Kidney (tissue), 13 donors: ENCODE measurements at regions not wholly inside any gene's neighbourhood (a gene's known extent, or its start where the extent isn't known, plus 50 kb on each side); places are given as distances from the start of the nearest gene placed in this dataset.

ENCODE experiments used
- DNase-seq, 5 donors: peaks; one replicate each; pipeline ENCODE4 v3.0.0-alpha.2; 2013 to 2020
- FAIRE-seq: peaks from 2 replicates; lab custom pipeline; 2012; peaks lifted over from hg19 to GRCh38; lab: Jason Lieb, UNC
- H3K27ac ChIP-seq, 2 donors: one replicate each; pipeline ENCODE4 v1.7.0; 2013; ENCODE audit warnings: low read depth in 2 of 2, low read length in 2 of 2, inconsistent platforms in 1 of 2
- H3K27me3 ChIP-seq: one replicate; pipeline ENCODE4 v1.7.1; 2013; ENCODE audit warnings: low read length, inconsistent platforms; ENCODE audit not compliant: control insufficient read depth, insufficient read depth
- H3K36me3 ChIP-seq, 3 donors: one replicate each; pipeline versions ENCODE4 v1.7.0 to v1.7.1; 2013; ENCODE audit warnings: low read length in 3 of 3, control low read depth in 1 of 3, inconsistent platforms in 1 of 3; ENCODE audit not compliant: insufficient read depth in 3 of 3, control insufficient read depth in 2 of 3
- H3K4me1 ChIP-seq, 3 donors: one replicate each; pipeline versions ENCODE4 v1.7.0 to v1.7.1; 2013; ENCODE audit warnings: low read length in 3 of 3, inconsistent platforms in 1 of 3, low read depth in 1 of 3; ENCODE audit not compliant: control insufficient read depth in 2 of 3, insufficient read depth in 2 of 3
- H3K4me3 ChIP-seq, 3 donors: one replicate each; pipeline versions ENCODE4 v1.7.0 to v1.8.1; 2013; ENCODE audit warnings: low read length in 3 of 3, control low read depth in 1 of 3, inconsistent platforms in 1 of 3
- H3K9ac ChIP-seq, 3 donors: one replicate each; pipeline versions ENCODE4 v1.7.0 to v1.7.1; 2013; ENCODE audit warnings: low read length in 3 of 3, control low read depth in 1 of 3, inconsistent platforms in 1 of 3
- H3K9me3 ChIP-seq, 3 donors: one replicate each; pipeline versions ENCODE4 v1.7.0 to v1.7.1; 2013; ENCODE audit warnings: low read length in 3 of 3, control low read depth in 1 of 3, inconsistent platforms in 1 of 3; ENCODE audit not compliant: control insufficient read depth in 2 of 3, insufficient read depth in 1 of 3
- CTCF ChIP-seq: IDR thresholded peaks from 3 replicates; pipeline ENCODE4 v1.5.1; 2012; ENCODE audit warnings: mild to moderate bottlenecking, moderate library complexity, borderline replicate concordance; ENCODE audit not compliant: insufficient read depth; ENCODE audit errors: extremely low read depth
- intact Hi-C: fragments of 100-400 bp; cut with DNase I; formaldehyde crosslinking; loops from one replicate; pipeline ENCODE4 v1.11.1; 2022
- donor health status: control.
- donor health status: control.
- donor health status: control.
- donor health status: control.
- donor health status: control.
- donor health status: DM: yes; HTN: yes; CAD: no.
- donor health status: Normal renal cell carcinoma (clear cell type).

GRCh38 chr18:45384137-45384961 lies 230.9 kb upstream of the SLC14A2 start:
- TF ChIP-seq CTCF, result peak; percentile 55
- Histone ChIP-seq H3K4me1 (peaks cover 0 to 5% (median 0%) of the 10 kb centered on the region in 3 donors), H3K27ac (no peak overlapping the region), H3K36me3 (no peaks in the 10 kb centered on the region), H3K9me3 (no peaks in the 10 kb centered on the region), H3K27me3 (no peaks in the 10 kb centered on the region), H3K4me3 (no peak overlapping the region), H3K9ac (no peak overlapping the region)
- FAIRE-seq (no peak), DNase-seq (peak in 4 of 5 donors; percentile 78 to 88 (median 80))
- intact Hi-C loops, result no loop called here

- Histone ChIP-seq H3K9me3 (no peaks in the 10 kb centered on the region), H3K27me3 (no peaks in the 10 kb centered on the region), H3K9ac (no peak overlapping the region), H3K27ac (no peak overlapping the region), H3K36me3 (no peaks in the 10 kb centered on the region), H3K4me1 (peaks cover 0 to 5% (median 0%) of the 10 kb centered on the region in 3 donors), H3K4me3 (no peak overlapping the region)
- no peak for FAIRE-seq
- intact Hi-C loops, result no loop called here
- TF ChIP-seq CTCF, result no peak
- DNase-seq, result peak in 1 of 5 donors; percentile 21
These were observed 230.3 kb upstream of the SLC14A2 start for GRCh38 chr18:45384962-45385315.

- Histone ChIP-seq H3K4me3 (no peak overlapping the region), H3K27ac (no peak overlapping the region), H3K9me3 (no peaks in the 10 kb centered on the region), H3K4me1 (peaks cover 0 to 5% (median 0%) of the 10 kb centered on the region in 3 donors), H3K27me3 (no peaks in the 10 kb centered on the region), H3K9ac (no peak overlapping the region), H3K36me3 (no peaks in the 10 kb centered on the region)
- no peak for FAIRE-seq
- peak; percentile 42 for TF ChIP-seq CTCF
- DNase-seq, result peak in 4 of 5 donors; percentile 68 to 85 (median 74)
- intact Hi-C loops, result no loop called here
These were observed 229.1 kb upstream of the SLC14A2 start for GRCh38 chr18:45386041-45386655.
